ENCODE measurements at regions not wholly inside any gene's neighbourhood (a gene's known extent, or its start where the extent isn't known, plus 50 kb on each side); places are given as distances from the start of the nearest gene placed in this dataset.

GRCh38 chr13:91058066-91058465 lies 289.4 kb upstream of the MIR17HG start:
- TF ChIP-seq CTCF (IDR thresholded peaks at IDR 0.05): no peak
- no peak for TF ChIP-seq POLR2A (IDR thresholded peaks at IDR 0.05)

All from esophagus squamous epithelium (tissue), 4 donors.